ENCODE measurements at regions not wholly inside any gene's neighbourhood (a gene's known extent, or its start where the extent isn't known, plus 50 kb on each side); places are given as distances from the start of the nearest gene placed in this dataset.

DNA sequence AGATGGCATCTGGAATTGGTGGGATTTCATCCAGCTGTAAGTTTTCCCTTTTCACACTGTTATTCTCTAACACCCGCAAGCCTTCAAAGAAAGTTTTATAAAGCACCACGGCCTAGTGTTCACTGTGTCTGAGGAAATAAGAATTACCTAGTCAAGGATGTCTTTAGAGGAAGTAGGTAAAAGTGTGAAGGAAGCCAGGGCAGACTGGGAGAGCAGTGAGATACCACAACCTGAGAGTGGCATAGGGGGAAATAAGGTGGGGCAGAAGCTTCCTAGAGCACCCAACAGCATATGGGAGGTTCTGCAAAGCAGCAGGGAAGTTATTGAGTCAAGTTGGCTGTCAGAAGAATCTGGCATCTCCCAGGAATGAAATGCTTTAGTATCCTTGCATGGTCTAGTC, 241.2 kb downstream of the CETN3 start:
- Histone ChIP-seq H3K4me3 (no peak overlapping the region), H3K9me3 (no peaks in the 10 kb centered on the region), H3K36me3 (no peaks in the 10 kb centered on the region), H3K27me3 (no peaks in the 10 kb centered on the region), H3K27ac (no peak overlapping the region), H3K4me1 (peaks cover 0 to 17% (median 11%) of the 10 kb centered on the region in 4 donors)
- TF ChIP-seq POLR2A (IDR thresholded peaks at IDR 0.05) (no peak), EP300 (IDR thresholded peaks at IDR 0.05) (no peak), POLR2AphosphoS5 (IDR thresholded peaks at IDR 0.05) (no peak)
- intact Hi-C loops (cut with DNase I; ENCODE audit: low total_unique reads): no loop called here
- DNase-seq: no peak
- WGBS, 5 donors: 86 to 91% (median 90%) methylated on average over 2 of the region's 2 CpGs

DNA sequence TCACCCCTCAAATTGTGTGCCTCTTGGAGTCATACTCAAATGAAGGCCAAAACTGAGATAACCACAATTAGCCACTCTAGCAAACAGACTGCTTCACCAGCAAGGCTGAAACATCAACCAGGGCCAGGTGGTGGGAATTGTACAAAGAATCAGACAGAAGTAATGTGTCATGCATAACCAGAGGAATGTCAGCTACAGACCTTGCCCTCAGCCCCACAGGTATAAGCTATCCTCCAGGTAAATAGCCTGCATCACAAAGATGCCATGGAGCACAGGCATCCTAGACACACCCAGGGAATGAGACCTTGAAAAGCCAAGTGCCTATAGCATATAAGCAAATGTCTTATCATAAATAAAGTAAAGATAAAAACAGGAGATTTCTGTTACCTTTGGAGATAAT, 242.7 kb downstream of the CETN3 start:
- intact Hi-C loops (cut with DNase I; ENCODE audit: low total_unique reads): no loop called here
- no peak overlapping the region for H3K4me3 ChIP-seq
- H3K4me1 ChIP-seq: peaks cover 0 to 17% (median 11%) of the 10 kb centered on the region in 4 donors
- H3K27ac ChIP-seq: no peak overlapping the region
- H3K36me3 ChIP-seq: no peaks in the 10 kb centered on the region
- H3K27me3 ChIP-seq: no peaks in the 10 kb centered on the region
- no peaks in the 10 kb centered on the region for H3K9me3 ChIP-seq
- DNase-seq: no peak
- TF ChIP-seq, protein P1, sequence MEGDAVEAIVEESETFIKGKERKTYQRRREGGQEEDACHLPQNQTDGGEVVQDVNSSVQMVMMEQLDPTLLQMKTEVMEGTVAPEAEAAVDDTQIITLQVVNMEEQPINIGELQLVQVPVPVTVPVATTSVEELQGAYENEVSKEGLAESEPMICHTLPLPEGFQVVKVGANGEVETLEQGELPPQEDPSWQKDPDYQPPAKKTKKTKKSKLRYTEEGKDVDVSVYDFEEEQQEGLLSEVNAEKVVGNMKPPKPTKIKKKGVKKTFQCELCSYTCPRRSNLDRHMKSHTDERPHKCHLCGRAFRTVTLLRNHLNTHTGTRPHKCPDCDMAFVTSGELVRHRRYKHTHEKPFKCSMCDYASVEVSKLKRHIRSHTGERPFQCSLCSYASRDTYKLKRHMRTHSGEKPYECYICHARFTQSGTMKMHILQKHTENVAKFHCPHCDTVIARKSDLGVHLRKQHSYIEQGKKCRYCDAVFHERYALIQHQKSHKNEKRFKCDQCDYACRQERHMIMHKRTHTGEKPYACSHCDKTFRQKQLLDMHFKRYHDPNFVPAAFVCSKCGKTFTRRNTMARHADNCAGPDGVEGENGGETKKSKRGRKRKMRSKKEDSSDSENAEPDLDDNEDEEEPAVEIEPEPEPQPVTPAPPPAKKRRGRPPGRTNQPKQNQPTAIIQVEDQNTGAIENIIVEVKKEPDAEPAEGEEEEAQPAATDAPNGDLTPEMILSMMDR (IDR thresholded peaks at IDR 0.05): no peak
- TF ChIP-seq POLR2AphosphoS5 (IDR thresholded peaks at IDR 0.05) (no peak), EP300 (IDR thresholded peaks at IDR 0.05) (no peak), POLR2A (IDR thresholded peaks at IDR 0.05) (no peak)

DNA sequence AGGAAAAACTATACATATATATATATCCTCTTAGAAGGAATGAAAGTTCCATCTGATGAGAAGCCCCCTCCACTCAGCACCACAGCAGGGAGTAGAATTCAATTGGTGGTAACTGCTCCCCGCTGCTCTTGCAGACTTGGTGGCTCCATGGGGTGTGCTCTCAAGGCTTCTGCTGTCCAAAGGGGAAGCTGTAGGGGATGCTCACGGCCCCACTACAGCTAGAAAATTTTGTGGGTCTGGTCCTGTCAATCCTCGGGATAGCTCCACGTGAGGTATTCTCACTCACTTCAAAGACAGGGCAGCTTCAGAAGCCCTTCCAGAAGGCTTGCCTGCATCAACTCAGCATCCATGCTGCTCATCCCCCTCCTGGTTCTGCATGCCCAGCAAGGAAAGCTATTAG, 247.2 kb downstream of the CETN3 start:
- no peaks in the 10 kb centered on the region for H3K27me3 ChIP-seq
- H3K4me1 ChIP-seq: no peaks in the 10 kb centered on the region
- TF ChIP-seq, protein P1 (IDR thresholded peaks at IDR 0.05): no peak
- no peak for TF ChIP-seq POLR2A (IDR thresholded peaks at IDR 0.05)
- no peak for TF ChIP-seq EP300 (IDR thresholded peaks at IDR 0.05)
- TF ChIP-seq POLR2AphosphoS5 (IDR thresholded peaks at IDR 0.05): no peak
- no peaks in the 10 kb centered on the region for H3K36me3 ChIP-seq
- DNase-seq: no peak
- intact Hi-C loops (cut with DNase I; ENCODE audit: low total_unique reads): no loop called here
- H3K9me3 ChIP-seq: no peaks in the 10 kb centered on the region
- WGBS, 5 donors: 50 to 72% (median 64%) methylated on average over 4 of the region's 4 CpGs
- H3K4me3 ChIP-seq: no peak overlapping the region
- no peak overlapping the region for H3K27ac ChIP-seq

DNA sequence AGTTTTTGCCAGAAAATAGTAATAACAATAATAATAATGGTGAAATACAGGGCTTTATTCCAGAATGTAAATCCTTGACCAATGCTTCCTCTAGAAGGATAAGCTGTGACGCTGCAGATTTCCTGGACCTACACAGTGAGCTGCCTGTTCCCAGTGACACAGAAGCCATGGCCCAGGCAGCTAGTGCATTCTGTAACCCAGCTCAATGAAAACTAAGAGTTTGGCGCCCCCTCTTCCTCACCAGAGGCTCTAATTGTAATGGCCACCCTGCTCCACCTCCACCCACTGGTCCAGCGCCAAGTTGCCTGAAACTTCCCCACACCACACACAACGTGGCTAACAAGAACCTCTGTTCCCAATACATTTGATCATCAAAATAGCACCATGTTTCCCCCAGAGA, 248.1 kb downstream of the CETN3 start:
- TF ChIP-seq POLR2A (IDR thresholded peaks at IDR 0.05): no peak
- no peaks in the 10 kb centered on the region for H3K27me3 ChIP-seq
- H3K4me1 ChIP-seq: no peaks in the 10 kb centered on the region
- WGBS, 5 donors: 24 to 40% (median 29%) methylated on average over 4 of the region's 4 CpGs
- intact Hi-C loops (cut with DNase I; ENCODE audit: low total_unique reads): no loop called here
- no peak overlapping the region for H3K4me3 ChIP-seq
- no peak overlapping the region for H3K27ac ChIP-seq
- no peaks in the 10 kb centered on the region for H3K9me3 ChIP-seq
- H3K36me3 ChIP-seq: no peaks in the 10 kb centered on the region
- peak; percentile 33 to 62 for DNase-seq

DNA sequence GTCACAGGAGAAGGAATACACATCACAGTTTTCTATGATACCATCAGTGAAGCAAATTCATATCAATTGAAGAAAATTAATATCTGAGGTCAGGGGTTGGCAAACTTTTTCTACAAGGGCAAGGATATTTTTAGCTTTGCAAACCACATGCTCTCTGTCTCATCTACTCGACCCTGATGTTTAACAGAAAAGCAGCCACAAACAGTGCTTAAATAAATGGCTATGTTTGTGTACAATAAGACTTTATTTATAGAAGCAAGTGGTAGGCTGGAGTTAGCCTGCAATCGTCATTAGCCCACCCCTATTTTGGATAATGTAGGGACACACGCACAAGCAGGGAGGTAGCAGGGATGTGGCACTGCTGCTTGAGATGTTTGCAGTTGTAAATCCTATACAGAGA, 251.4 kb downstream of the CETN3 start:
- TF ChIP-seq POLR2A (IDR thresholded peaks at IDR 0.05) (no peak), POLR2AphosphoS5 (IDR thresholded peaks at IDR 0.05) (no peak), EP300 (IDR thresholded peaks at IDR 0.05) (no peak)
- TF ChIP-seq, protein P1 (IDR thresholded peaks at IDR 0.05): no peak
- DNase-seq: no peak
- H3K4me3 ChIP-seq: no peak overlapping the region
- no peaks in the 10 kb centered on the region for H3K36me3 ChIP-seq
- WGBS, 5 donors: 28 to 37% (median 32%) methylated on average over 3 of the region's 3 CpGs
- intact Hi-C loops (cut with DNase I; ENCODE audit: low total_unique reads): no loop called here
- no peaks in the 10 kb centered on the region for H3K27me3 ChIP-seq
- H3K4me1 ChIP-seq: no peaks in the 10 kb centered on the region
- no peaks in the 10 kb centered on the region for H3K9me3 ChIP-seq
- no peak overlapping the region for H3K27ac ChIP-seq

Measured in stomach (tissue), 8 donors.